GM19035 (cell line): ENCODE measurements at regions not wholly inside any gene's neighbourhood (a gene's known extent, or its start where the extent isn't known, plus 50 kb on each side); places are given as distances from the start of the nearest gene placed in this dataset.

Experiments used
- ATAC-seq: cut with Tn5 transposase; IDR thresholded peaks from one replicate; pipeline ENCODE4 v1.9.1; 2021; ENCODE audit not compliant: unreplicated experiment

- no peak for ATAC-seq
Measured at GRCh38 chr3:64319391-64319790, 94.1 kb upstream of the PRICKLE2 start.

DNA sequence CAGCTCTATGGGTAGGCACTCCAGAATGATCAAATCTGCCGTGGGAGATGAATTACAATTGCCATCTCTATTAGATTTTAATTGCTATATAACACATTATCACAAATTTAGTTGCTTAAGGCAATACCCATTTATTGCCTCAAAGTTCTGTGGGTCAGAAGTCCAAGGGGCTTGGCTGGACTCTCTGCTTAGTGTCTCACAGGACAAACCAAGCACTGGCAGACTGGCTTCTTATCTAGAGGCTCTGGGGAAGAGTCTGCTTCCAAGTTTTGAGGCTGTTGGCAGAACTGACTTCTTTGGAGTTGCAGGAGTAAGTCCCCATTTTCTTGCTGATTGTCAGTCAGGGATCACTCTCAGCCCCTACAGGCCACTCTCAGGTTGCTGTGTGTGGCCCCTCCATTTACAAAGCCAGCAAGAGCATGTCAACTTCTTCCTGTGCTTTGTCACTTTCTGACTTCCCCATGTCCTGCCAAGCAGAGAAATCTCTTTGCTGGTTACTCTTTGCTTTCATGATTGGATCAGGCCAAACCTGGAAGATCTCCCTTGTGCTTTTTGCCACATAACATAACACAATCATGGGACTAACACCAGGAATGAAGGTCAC is 93.5 kb upstream of the PRICKLE2 start:
- no peak for ATAC-seq

GRCh38 chr3:64318001-64318400 is 92.7 kb upstream of the PRICKLE2 start:
- ATAC-seq: no peak

GRCh38 chr3:64316971-64317370 is 91.7 kb upstream of the PRICKLE2 start:
- no peak for ATAC-seq

DNA sequence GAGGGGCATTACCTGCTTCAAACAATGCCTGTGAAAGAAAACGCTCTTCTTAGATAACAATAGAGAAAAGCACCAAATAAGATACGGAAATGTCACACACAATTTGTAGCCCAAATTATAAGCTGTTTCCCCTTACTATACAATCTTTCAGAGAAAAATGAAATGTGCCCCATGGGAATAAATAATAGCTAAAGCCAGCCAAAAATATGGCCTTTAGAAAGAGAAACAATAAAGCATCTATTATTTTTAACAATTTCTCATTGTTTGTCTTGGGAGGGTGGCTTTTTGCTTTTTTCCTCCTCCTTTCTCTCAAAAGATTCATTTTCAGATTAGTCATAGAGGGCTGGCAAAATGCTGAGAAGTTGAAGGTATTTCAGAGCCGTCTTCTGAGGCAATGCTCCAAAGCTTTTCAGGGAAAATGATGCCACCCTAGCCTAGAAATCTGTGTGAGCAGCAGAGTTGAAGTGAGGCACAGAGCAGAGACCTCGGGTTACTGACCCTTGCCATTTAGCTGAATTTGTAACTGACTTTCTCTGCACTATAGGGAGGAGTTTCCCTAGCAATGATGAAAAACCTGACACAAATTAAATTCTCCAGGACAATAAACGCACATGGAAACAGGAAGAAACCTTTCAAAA is 86.3 kb upstream of the PRICKLE2 start:
- ATAC-seq: no peak

DNA sequence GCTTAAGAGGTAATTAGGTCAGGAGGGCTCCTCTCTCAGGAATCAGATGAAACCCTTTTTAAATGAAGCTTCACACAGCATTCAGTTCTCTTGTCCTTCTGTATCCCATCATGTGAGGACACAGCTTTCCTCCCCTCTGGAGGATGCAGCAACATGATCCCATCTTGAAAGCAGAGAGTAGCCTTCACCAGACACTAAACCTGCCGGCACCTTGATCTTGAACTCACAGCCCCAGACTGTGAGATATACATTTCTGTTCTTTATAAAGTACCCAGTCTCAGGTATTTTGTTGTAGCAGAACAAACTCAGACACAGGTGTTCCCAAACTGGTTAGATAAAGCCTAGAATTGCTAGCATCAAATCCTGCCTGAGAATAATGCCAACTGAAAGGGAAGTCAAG is 83.7 kb upstream of the PRICKLE2 start:
- no peak for ATAC-seq

DNA sequence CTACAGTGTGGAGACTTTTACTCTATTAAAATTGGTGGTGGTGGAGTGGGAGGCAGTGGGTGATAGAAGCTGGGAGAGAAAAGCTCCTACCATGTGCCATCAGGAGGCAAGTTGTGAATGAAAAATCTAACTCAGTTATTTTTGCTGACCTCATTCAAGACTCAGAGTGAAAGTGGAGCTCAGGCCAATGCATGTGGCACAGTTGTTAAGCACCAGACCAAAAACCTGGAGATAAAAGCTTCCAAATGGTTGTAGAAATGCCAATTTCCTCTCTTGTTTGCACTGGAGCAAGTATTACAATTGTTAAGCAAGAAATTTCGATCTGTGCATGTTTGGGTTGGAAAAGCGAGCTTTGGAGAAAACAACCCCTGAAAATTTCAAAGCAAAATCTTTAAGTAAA is 81.5 kb upstream of the PRICKLE2 start:
- ATAC-seq: no peak

DNA sequence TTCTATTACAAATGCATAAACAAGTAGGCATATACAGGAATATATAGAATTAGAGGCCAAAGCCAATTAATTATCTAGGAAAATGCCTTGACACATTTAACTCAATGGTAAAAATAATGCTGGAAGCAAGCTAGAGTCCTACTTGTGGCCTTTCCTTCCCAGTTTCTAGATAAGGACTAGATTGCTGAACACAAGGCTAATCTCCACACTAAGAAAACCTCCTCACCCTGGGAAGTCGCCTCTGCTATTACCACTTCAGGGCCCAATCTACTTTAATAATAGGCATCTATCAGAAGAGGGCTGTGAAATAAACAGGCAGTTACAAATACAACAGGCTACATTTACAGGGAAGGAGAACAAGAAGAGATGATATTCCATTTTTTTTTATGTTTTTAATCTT is 80.5 kb upstream of the PRICKLE2 start:
- ATAC-seq: no peak

GRCh38 chr3:64304828-64305410 is 79.7 kb upstream of the PRICKLE2 start:
- no peak for ATAC-seq

GRCh38 chr3:64303881-64304280 is 78.6 kb upstream of the PRICKLE2 start:
- no peak for ATAC-seq

DNA sequence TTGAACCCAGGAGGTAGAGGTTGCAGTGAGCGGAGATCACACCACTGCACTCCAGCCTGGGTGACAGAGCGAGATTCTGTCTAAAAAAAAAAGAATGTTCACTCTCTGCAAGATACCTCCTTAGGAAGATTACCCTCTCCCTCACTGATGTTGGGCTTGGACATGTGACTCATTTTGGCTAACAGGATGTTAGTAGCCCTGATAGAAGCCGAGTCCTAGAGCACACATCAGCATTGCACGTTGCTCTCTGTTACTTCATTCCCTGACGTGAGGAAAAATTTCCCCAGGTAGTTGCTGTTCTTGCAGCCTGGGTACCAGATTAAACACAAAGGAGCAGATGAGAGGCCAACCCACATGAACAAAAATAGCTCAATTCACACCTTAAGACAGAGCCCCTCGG is 78.1 kb upstream of the PRICKLE2 start:
- no peak for ATAC-seq

GRCh38 chr3:64301476-64301875 is 76.2 kb upstream of the PRICKLE2 start:
- no peak for ATAC-seq

DNA sequence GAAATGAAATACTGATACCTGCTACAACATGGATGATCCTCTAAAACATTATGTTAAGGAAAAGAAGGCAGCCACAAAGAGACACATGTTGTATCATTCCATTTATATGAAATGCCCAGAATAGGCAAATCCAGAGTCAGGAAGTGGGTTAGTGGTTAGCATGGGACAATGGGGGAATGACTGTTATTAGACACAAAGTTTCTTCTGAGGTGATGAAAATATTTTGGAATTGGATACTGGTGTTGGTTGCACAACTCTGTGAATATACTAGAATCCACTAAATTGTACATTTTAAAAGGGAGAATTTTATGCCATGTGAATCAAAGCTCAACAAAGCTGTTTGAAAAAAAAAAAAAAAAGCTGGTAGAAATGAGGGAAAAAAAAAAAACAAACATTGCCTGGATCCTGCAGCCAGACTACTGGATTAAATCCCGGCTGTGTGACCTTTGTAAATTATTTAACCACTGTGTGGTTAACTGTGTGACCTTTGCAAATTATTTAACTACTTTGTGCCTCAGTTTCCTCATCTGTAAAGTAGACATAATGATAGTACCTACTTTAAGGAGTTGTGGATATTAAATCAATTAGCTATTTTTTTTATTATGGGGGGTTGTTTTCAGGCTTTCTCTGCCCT is 75.6 kb upstream of the PRICKLE2 start:
- ATAC-seq: no peak

DNA sequence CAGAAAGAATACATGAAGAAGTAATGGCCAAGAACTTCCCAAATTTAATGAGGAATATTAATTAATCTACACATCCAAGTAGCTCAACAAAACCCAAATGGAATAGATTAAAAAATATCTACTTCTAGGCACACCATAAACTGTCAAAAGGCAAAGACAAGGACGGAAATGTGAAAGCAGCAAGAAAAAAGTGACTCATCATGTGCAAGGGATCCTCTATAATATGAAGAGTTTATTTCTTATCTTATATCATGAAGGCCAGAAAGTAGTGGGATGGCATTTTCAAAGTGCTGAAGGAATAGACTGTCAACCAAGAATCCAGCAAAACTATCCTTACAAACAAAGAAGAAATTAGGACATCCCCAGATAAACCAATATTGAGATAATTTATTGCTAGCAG is 73.9 kb upstream of the PRICKLE2 start:
- no peak for ATAC-seq

GRCh38 chr3:64297563-64297962 is 72.3 kb upstream of the PRICKLE2 start:
- no peak for ATAC-seq

GRCh38 chr3:64295594-64295993 is 70.3 kb upstream of the PRICKLE2 start:
- ATAC-seq: no peak

GRCh38 chr3:64294771-64295170 is 69.5 kb upstream of the PRICKLE2 start:
- ATAC-seq: no peak

GRCh38 chr3:64293121-64293520 is 67.9 kb upstream of the PRICKLE2 start:
- no peak for ATAC-seq

DNA sequence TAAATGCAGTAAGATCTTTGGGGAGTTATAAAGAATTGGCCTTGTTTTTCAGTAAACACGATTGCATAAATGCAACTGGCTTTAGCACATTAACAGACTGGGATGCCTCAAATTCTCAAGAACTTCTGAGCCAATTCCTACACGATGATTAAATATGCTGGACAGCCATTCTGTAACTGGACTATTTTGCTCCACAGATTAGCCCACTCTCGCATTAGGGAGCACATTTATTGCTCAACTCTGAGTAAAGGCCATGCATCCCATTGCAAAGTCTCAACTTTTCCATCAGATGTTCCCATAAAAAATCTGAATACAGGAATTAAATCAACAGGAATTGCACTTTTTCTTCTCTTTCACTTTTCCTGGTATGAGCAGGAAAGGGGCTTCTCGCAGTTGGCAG is 66.7 kb upstream of the PRICKLE2 start:
- no peak for ATAC-seq

DNA sequence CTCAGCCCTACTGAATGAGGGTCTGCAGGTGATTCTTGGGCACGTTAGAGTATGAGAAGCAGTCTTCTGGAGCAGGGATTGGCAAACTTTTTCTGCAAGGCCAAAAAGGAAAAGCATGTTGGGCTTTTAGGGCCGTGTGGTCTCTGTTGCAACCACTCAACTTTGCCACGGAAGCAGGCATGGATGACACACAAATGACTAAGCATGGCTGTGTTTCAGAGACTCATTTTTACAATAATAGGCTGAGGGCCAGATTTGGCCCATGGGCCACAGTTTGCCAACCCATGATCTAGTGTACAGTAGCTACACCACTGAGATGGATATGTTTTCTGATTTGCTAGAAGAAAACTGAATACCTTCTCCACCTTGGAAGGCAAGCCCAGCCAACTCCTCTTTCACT is 66.1 kb upstream of the PRICKLE2 start:
- ATAC-seq: no peak

DNA sequence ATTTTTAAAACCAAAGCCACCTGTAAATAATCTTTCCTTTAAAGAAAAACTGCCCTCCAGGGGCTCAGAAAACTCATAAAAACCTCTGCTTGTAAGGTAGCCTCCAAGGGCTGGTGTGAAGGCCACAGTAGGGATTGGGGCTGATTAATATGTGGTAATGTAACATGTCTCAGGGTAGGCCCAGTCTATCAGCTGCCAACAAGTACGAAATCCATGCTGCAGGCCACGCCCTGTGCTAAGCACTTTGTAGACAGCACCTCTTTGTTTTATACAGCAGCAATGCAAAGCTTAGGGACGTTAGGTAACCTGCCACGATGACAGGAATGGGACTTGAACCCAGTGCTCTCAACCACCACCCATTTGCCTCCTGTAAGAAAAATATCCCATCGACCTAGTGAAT is 65.6 kb upstream of the PRICKLE2 start:
- ATAC-seq: no peak

DNA sequence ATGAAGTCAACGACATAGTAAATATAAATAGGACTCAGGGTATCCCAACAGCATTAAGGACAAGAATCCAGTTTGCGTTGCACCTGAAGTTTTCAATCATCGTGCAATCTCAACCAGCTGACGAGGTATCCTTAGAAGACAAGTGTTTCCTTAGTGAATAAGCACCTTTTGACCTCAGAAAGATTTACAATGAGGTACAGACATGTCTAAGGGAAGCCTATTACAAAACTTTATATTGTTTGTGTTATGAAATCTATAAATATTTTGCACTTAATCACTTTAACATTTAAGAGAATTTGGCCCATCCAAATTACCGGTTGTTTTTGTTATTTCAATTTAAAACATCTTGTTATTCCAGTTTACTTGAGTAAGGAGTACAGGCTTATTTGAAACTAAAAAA is 64.9 kb upstream of the PRICKLE2 start:
- no peak for ATAC-seq
